GM12874 (cell line): ENCODE measurements at regions not wholly inside any gene's neighbourhood (a gene's known extent, or its start where the extent isn't known, plus 50 kb on each side); places are given as distances from the start of the nearest gene placed in this dataset.

Experiments
- TF ChIP-seq, protein P1 (sequence below): IDR thresholded peaks from 2 replicates; pipeline ENCODE4 v1.5.1; 2011; ENCODE audit warnings: low read depth, mild to moderate bottlenecking, control low read depth, low read length, moderate library complexity; ENCODE audit not compliant: insufficient read depth

DNA sequence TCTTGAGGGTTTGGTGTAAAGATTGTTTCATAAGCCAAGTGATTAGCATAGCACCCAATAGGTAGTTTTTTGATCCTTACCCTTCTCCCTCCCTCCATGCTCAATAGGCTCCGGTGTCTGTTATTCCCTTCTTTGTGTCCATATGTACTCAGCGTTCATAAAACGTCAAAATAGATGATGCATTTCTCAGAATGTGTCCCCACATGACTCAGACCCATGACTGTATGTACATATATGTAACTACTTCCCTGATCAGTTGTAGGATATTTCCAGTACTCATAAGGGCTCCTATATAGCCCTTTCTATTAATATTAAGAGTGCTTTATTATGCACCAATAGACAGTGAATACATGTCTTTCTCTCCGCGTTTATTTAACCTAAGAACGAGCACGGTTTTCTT lies 466.9 kb downstream of the KIF20B start:
- TF ChIP-seq, protein P1, sequence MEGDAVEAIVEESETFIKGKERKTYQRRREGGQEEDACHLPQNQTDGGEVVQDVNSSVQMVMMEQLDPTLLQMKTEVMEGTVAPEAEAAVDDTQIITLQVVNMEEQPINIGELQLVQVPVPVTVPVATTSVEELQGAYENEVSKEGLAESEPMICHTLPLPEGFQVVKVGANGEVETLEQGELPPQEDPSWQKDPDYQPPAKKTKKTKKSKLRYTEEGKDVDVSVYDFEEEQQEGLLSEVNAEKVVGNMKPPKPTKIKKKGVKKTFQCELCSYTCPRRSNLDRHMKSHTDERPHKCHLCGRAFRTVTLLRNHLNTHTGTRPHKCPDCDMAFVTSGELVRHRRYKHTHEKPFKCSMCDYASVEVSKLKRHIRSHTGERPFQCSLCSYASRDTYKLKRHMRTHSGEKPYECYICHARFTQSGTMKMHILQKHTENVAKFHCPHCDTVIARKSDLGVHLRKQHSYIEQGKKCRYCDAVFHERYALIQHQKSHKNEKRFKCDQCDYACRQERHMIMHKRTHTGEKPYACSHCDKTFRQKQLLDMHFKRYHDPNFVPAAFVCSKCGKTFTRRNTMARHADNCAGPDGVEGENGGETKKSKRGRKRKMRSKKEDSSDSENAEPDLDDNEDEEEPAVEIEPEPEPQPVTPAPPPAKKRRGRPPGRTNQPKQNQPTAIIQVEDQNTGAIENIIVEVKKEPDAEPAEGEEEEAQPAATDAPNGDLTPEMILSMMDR: no peak

DNA sequence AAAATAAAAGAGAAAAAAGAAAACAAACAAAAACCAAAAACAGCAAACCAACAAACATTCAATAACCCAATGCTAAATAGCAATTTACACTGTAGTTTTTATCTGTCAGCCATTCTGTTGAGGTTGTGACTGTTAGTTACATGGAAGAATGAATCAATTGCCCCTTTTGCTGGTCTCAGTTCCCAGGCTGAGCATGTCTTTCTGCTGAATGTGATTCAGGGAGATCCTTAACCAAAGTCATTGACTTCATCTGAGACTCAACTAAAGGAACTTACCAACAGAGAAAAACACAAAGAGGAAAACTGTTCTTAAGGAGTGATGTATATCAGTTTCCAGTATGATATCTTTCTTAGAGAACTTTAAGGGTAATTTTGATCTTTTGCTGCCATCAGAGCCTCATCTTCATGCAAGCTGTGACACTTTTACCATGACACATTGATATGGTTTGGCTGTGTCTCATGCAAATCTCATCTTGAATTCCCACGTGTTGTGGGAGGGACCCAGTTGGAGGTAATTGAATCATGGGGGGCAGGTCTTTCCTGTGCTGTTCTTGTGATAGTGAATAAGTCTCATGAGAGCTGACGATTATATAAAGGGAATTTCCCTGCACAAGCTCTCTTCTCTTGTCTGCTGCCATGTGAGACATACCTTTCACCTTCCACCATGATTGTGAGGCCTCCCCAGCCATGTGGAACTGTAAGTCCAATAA lies 469.8 kb downstream of the KIF20B start:
- TF ChIP-seq, protein P1: no peak

DNA sequence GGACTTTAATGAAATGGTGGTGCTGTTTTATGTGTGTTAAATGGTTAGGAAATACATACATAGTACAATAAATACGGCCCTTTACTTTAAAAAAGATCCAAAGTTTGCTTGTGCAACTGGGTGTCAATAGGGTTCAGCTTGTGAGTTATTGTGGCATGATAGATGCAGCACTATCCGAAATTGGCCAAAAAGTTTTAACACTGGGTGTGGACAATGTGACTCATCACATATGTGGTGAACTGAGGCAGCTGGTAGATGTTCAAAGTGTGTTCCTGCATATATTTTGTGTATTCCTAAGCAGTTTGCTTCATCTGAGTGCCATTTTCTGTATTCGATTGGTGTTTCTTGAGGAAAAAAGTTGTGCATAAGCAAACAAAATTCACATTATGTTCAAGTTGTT lies 473.1 kb downstream of the KIF20B start:
- TF ChIP-seq, protein P1: no peak

DNA sequence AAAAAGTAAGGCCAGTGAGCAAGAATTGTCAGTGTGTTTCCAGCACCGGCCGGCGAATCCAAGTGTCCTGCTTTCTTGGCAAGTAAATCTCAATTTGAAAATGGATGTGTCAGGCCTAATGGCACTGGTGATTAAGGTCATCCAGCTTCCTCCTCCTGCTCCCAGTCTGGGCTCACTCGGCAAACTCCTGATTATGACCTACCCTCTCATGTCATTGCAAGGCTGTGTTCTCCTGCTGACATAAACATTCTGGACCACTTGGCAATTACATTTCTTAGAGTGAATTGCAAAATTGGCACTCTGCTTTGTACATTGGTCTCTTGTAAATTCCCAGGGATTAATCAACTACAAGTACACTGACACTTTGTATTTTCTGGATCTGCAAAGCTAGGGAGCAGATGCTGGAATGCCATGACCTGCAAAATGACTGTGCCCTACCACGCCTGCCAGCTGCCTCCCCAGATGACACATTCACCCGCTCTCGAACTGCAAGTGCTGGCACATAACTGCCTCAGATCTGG lies 473.8 kb downstream of the KIF20B start:
- TF ChIP-seq, protein P1: no peak

DNA sequence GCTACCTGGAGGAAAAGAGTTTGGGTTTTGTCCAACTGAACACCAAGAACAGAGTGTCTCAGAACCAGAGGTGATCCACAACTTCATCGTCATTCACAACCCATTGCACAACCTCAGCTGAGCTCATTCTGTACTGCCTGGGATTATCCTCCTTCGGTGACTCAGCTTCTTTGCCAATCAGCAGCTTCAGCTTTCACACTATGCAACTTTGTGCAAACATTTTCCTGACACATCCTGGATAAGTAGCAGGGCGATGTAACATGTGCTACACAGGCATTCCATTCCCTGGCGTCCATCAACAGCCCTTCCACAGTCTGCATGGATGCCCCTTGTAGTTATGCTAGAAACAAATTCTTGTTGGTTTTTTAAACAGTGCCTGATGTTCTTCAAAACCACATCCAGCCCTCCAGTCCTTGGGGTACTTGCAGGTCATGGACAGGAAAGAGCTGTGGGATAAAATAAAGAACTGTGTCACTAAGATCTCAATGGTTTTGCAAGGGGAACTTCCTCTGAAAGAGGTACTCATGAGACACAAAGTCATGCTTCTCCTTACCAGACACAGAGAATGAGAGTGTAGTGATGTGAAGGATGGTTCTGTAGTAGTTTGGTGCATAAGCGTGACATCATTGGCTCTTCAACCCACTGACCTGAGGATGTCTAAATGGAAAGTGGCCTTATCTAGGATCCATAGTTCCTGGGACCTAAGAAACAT lies 478.5 kb downstream of the KIF20B start:
- TF ChIP-seq, protein P1: no peak

DNA sequence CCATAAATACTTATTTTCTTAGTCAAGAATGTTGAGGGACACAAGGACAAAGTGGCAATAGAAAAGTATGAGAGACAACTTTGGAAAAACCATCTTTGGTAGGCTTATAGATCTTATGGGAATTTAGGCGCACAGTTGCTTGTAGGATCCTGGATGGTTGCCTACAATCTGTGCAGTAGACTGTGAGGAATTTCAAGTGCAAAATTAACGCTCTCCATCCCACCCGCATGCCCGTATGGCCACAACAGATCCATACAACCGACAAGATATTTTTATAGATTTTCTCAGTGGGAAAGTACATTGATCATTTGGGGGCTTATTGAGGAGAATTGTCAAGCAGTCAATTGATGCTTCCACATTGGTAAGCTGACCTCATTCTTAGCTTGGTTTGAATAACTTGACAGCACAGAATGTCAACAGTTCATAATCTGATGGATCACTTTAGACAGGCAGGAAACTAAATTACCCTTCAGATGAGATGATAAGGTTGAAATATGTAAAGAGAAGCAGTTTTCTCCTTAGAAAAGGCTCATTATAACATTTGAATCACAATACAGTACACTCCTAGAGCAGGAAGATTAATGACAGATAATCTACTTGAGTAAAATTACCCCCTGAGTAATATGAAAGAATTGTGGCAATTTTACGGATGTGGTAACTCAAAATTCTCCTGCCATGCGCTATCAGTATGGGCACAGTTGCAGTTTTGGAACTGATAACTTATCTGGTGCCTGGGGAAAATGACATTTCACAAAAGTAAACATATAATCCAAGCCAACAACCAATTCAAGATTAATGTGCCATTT lies 479.7 kb downstream of the KIF20B start:
- TF ChIP-seq, protein P1: no peak

DNA sequence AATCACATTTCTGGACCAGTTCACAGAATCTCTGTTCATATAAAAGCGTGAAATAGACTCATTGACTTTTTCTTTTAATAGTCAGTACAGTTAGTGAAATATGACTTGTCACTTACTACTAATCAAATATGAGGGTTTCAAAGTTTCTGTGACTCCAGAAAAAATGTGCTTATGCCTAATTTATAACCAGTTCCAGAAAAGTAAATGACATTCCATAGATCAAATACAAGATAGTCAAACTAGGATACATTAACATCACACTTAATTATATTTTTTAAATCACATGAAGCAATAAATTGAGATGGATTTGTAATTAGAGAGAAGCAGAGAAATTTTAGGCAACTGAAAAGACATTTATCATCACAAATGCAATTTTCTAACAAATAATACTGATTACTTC lies 491.4 kb downstream of the KIF20B start:
- TF ChIP-seq, protein P1: no peak
